SH-SY5Y (cell line): ENCODE measurements at regions not wholly inside any gene's neighbourhood (a gene's known extent, or its start where the extent isn't known, plus 50 kb on each side); places are given as distances from the start of the nearest gene placed in this dataset.

Experiments
- GATA2 ChIP-seq: IDR thresholded peaks from 2 replicates; pipeline ENCODE4 v1.6.1; 2011; ENCODE audit warnings: mild to moderate bottlenecking, low read depth, low read length
- GATA3 ChIP-seq: IDR thresholded peaks from 2 replicates; pipeline ENCODE4 v1.6.1; 2011; ENCODE audit warnings: low read depth, mild to moderate bottlenecking, low read length, moderate library complexity

- TF ChIP-seq GATA2 = no peak
- no peak for TF ChIP-seq GATA3
These were observed 625.5 kb upstream of the C16orf82 start for GRCh38 chr16:26441178-26441577.
